BE2C (cell line): ENCODE measurements at regions not wholly inside any gene's neighbourhood (a gene's known extent, or its start where the extent isn't known, plus 50 kb on each side); places are given as distances from the start of the nearest gene placed in this dataset.

Experiments used
- DNase-seq: peaks from one replicate; pipeline ENCODE4 v3.0.0-alpha.2; 2020
- H3K27me3 ChIP-seq: fragments of 250-450 bp; sonication (Bioruptor Pico); 2 replicates; pipeline ENCODE4 v1.5.1; 2020; ENCODE audit warnings: mild to moderate bottlenecking
- H3K36me3 ChIP-seq: fragments of 250-450 bp; sonication (Bioruptor Pico); 2 replicates; pipeline ENCODE4 v1.5.1; 2020; ENCODE audit warnings: mild to moderate bottlenecking
- H3K4me1 ChIP-seq: fragments of 250-450 bp; sonication (Bioruptor Pico); 2 replicates; pipeline ENCODE4 v1.5.1; 2020
- H3K4me3 ChIP-seq: 2 replicates; pipeline ENCODE4 v1.5.1; 2011; ENCODE audit warnings: low read depth, low read length
- H3K9me3 ChIP-seq: fragments of 250-450 bp; sonication (Bioruptor Pico); 2 replicates; pipeline ENCODE4 v1.5.1; 2020
- CTCF ChIP-seq: IDR thresholded peaks from 2 replicates; pipeline ENCODE4 v1.5.1; 2012; ENCODE audit warnings: mild to moderate bottlenecking, low read depth, low read length

GRCh38 chr5:68555907-68556681 lies 340.5 kb downstream of the PIK3R1 start:
- H3K4me3 ChIP-seq, result no peak overlapping the region
- DNase-seq, result no peak
- no peaks in the 10 kb centered on the region for H3K27me3 ChIP-seq
- TF ChIP-seq CTCF, result no peak
- no peaks in the 10 kb centered on the region; the same call in 1 of the 2 replicates for H3K9me3 ChIP-seq
- peaks cover 28% of the 10 kb centered on the region for H3K4me1 ChIP-seq
- no peaks in the 10 kb centered on the region; the same call in 1 of the 2 replicates for H3K36me3 ChIP-seq

DNA sequence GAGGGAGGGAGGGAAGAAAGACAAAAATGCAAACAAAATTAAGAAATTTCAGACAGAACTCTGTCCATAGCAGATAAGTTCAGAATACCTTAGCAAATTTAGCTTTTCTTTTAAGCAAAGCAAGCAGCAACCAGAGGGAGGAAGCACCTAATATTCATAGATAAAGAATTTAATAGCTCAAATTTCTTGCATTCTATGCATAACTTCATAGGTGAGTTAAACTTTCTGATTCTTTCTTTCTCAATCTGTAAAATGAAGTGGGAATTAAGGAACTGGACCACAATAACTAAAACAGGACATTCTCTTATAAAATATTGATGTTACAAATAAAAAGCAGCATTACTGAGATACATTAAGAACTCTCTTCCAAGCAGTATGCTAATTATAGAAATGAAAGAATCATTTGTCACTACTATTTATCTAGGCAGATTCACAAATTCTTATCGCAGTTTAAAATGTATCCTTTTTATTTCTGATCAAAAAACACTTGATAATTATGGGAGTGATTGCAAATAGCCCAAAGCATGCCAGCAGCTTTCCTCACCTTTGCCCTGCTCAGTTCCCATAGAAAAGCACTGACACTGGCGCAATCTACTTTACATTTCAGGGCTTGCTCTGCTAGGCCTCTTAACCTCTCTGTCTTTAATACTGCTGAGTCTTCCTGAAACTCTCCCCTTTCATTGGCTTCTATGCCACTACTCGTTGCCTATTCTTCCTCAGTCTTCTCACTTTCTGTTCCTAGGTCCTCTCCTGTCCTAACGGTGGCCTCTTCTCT lies 341.8 kb downstream of the PIK3R1 start:
- H3K9me3 ChIP-seq, result no peaks in the 10 kb centered on the region; the same call in 1 of the 2 replicates
- H3K4me3 ChIP-seq, result no peak overlapping the region
- no peak for DNase-seq
- no peak for TF ChIP-seq CTCF
- H3K4me1 ChIP-seq, result peaks cover 39% of the 10 kb centered on the region
- H3K27me3 ChIP-seq, result no peaks in the 10 kb centered on the region
- no peaks in the 10 kb centered on the region; the same call in 1 of the 2 replicates for H3K36me3 ChIP-seq

DNA sequence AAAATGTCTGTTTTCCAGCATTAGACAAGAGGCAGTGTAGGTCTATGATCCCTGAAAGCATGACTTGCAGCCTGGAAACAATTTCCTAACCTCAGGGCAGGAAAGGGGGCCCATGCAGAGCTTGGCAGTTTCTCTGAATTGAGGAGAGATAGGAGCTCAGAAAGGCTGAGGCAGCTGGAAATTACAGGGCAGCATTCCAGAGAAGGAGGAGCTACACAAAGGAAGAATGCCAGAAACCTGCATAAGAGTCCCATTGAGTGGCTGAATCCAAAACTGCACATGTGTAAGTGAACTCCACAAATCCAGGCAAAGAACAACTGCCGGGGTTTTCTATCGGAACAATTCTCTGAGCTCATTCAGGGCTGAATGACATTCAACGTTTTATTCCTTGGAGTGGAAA lies 346.8 kb downstream of the PIK3R1 start:
- no peak overlapping the region for H3K4me3 ChIP-seq
- H3K9me3 ChIP-seq, result peaks cover 8% of the 10 kb centered on the region
- H3K27me3 ChIP-seq, result no peaks in the 10 kb centered on the region
- peak; percentile 85 for DNase-seq
- no peaks in the 10 kb centered on the region; the same call in 1 of the 2 replicates for H3K36me3 ChIP-seq
- TF ChIP-seq CTCF, result peak; percentile 40; the same call in 1 of the 2 replicates
- peaks cover 26% of the 10 kb centered on the region for H3K4me1 ChIP-seq

- H3K4me3 ChIP-seq, result no peak overlapping the region
- peaks cover 26% of the 10 kb centered on the region for H3K4me1 ChIP-seq
- no peaks in the 10 kb centered on the region; the same call in 1 of the 2 replicates for H3K36me3 ChIP-seq
- H3K9me3 ChIP-seq, result peaks cover 8% of the 10 kb centered on the region
- no peak for TF ChIP-seq CTCF
- no peaks in the 10 kb centered on the region for H3K27me3 ChIP-seq
- DNase-seq, result peak; percentile 84
Measured at GRCh38 chr5:68565427-68565826, 349.9 kb downstream of the PIK3R1 start.

GRCh38 chr5:68576805-68577204 lies 361.2 kb downstream of the PIK3R1 start:
- Histone ChIP-seq H3K4me3 (no peak overlapping the region), H3K27me3 (no peaks in the 10 kb centered on the region), H3K9me3 (peaks cover 3% of the 10 kb centered on the region; the same call in 1 of the 2 replicates), H3K4me1 (no peaks in the 10 kb centered on the region), H3K36me3 (no peaks in the 10 kb centered on the region)
- DNase-seq, result no peak
- no peak for TF ChIP-seq CTCF

GRCh38 chr5:68582284-68582683 lies 366.7 kb downstream of the PIK3R1 start:
- no peak for DNase-seq

More at GRCh38 chr5:68582284-68582683, 366.7 kb downstream of the PIK3R1 start:
- H3K9me3 ChIP-seq, result no peaks in the 10 kb centered on the region
- no peak overlapping the region for H3K4me3 ChIP-seq
- TF ChIP-seq CTCF, result no peak
- H3K36me3 ChIP-seq, result no peaks in the 10 kb centered on the region
- H3K27me3 ChIP-seq, result no peaks in the 10 kb centered on the region
- H3K4me1 ChIP-seq, result no peaks in the 10 kb centered on the region
